Gastroesophageal sphincter (tissue), 3 donors: ENCODE measurements at regions not wholly inside any gene's neighbourhood (a gene's known extent, or its start where the extent isn't known, plus 50 kb on each side); places are given as distances from the start of the nearest gene placed in this dataset.

ENCODE experiments used
- EP300 ChIP-seq: sonication (generic); formaldehyde crosslinking; IDR thresholded peaks from one replicate; pipeline ENCODE4 v1.6.1; 2017; ENCODE audit warnings: antibody characterized with exemption, mild to moderate bottlenecking
- POLR2A ChIP-seq, 2 donors: fragments of 450-650 bp; IDR thresholded peaks; one replicate each; pipeline ENCODE4 v1.6.1; 2017; ENCODE audit warnings: antibody characterized with exemption in 2 of 2, mild to moderate bottlenecking in 2 of 2, moderate library complexity in 1 of 2
- TF ChIP-seq, protein P1 (sequence below), 4 experiments: fragments of 200-600 bp in 2 of 4; fragments of 450-650 bp in 2 of 4; sonication (generic) in 1 of 4; IDR thresholded peaks; one replicate each; pipeline ENCODE4 v1.5.1; 2017 to 2019; ENCODE audit warnings: antibody characterized with exemption in 4 of 4, mild to moderate bottlenecking in 2 of 4, moderate library complexity in 2 of 4

DNA sequence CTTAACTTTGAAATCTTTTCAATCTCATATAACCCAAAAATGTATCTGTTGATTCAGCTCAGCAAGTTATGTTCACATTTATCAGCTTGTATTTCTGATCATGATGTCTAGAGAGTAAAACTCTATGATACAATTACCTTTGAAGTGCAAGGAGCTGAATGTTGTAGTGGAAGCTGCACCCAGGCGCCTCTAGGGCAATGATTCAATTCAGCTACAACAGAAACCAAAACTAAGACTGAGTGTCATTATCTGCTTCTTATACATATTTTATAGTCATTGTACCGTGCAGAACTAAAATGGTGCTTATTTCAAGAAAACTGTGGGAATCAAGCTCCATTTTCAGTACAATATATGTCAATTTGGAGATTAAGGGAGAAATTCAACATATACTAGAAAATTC, 1237.5 kb downstream of the ZPLD1 start:
- TF ChIP-seq POLR2A (IDR thresholded peaks at IDR 0.05) (no peak), EP300 (no peak)
- TF ChIP-seq, protein P1, sequence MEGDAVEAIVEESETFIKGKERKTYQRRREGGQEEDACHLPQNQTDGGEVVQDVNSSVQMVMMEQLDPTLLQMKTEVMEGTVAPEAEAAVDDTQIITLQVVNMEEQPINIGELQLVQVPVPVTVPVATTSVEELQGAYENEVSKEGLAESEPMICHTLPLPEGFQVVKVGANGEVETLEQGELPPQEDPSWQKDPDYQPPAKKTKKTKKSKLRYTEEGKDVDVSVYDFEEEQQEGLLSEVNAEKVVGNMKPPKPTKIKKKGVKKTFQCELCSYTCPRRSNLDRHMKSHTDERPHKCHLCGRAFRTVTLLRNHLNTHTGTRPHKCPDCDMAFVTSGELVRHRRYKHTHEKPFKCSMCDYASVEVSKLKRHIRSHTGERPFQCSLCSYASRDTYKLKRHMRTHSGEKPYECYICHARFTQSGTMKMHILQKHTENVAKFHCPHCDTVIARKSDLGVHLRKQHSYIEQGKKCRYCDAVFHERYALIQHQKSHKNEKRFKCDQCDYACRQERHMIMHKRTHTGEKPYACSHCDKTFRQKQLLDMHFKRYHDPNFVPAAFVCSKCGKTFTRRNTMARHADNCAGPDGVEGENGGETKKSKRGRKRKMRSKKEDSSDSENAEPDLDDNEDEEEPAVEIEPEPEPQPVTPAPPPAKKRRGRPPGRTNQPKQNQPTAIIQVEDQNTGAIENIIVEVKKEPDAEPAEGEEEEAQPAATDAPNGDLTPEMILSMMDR (IDR thresholded peaks at IDR 0.05), result no peak
